ENCODE measurements at regions not wholly inside any gene's neighbourhood (a gene's known extent, or its start where the extent isn't known, plus 50 kb on each side); places are given as distances from the start of the nearest gene placed in this dataset.

GRCh38 chr3:181628384-181628783 lies 83.3 kb upstream of the SOX2 start:
- no peak overlapping the region for H3K27ac ChIP-seq (ENCODE audit: low read depth, low read length)
- CTCF ChIA-PET, result interaction anchor here (0.6 kb wide), 1 partner anchor 1277 kb away, joined by 3 read pairs; no protein-coding TSS in a partner anchor
- POLR2A ChIA-PET, result no interaction called here
- H3K4me3 ChIP-seq (ENCODE audit: low read length), result no peak overlapping the region
- H3K9me3 ChIP-seq (ENCODE audit: low read length), result no peaks in the 10 kb centered on the region
- H3K9me3 Mint-ChIP-seq, result peaks cover 0 to 5% (median 3%) of the 10 kb centered on the region in 5 donors
- no peak for DNase-seq
- no peaks in the 10 kb centered on the region for H3K27me3 ChIP-seq (ENCODE audit: insufficient read depth, low read length, poor library complexity, severe bottlenecking)
- no peaks in the 10 kb centered on the region for H3K36me3 Mint-ChIP-seq
- no peaks in the 10 kb centered on the region for H3K4me1 ChIP-seq (ENCODE audit: insufficient read depth, low read length)
- no peaks in the 10 kb centered on the region for H3K4me1 Mint-ChIP-seq
- no peak overlapping the region for H3K4me3 Mint-ChIP-seq
- H3K36me3 ChIP-seq (ENCODE audit: insufficient read depth, low read length), result no peaks in the 10 kb centered on the region
- H3K27ac Mint-ChIP-seq, result no peak overlapping the region
- no peaks in the 10 kb centered on the region for H3K27me3 Mint-ChIP-seq

DNA sequence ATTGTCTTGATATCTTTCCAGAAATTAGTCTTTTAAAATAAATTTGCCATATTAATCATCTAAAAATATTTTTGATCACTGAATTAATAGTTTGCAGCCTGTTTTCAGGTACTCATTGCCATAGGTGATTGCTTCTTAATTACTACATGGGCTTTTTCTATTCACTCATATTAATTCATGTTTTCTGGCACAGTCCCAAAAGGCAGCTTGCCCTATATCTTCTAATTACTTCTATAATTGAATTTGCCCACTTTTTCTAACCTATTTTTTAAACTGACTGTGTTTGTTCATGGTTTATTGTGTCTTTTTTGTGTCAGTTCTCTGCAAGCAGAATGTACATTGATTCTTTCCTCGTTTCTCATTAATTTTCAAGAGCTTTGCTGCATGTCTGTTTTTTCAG lies 85.7 kb upstream of the SOX2 start:
- Histone ChIP-seq H3K4me1 (ENCODE audit: insufficient read depth, low read length) (no peaks in the 10 kb centered on the region), H3K36me3 (ENCODE audit: insufficient read depth, low read length) (no peaks in the 10 kb centered on the region), H3K9me3 (ENCODE audit: low read length) (no peaks in the 10 kb centered on the region), H3K27me3 (ENCODE audit: insufficient read depth, low read length, poor library complexity, severe bottlenecking) (no peaks in the 10 kb centered on the region), H3K4me3 (ENCODE audit: low read length) (no peak overlapping the region), H3K27ac (ENCODE audit: low read depth, low read length) (no peak overlapping the region)
- H3K4me3 Mint-ChIP-seq, result no peak overlapping the region
- no peaks in the 10 kb centered on the region for H3K36me3 Mint-ChIP-seq
- ChIA-PET CTCF (no interaction called here), POLR2A (no interaction called here)
- peaks cover 0 to 5% (median 1%) of the 10 kb centered on the region in 5 donors for H3K9me3 Mint-ChIP-seq
- no peaks in the 10 kb centered on the region for H3K4me1 Mint-ChIP-seq
- no peak for DNase-seq
- H3K27me3 Mint-ChIP-seq, result no peaks in the 10 kb centered on the region
- H3K27ac Mint-ChIP-seq, result no peak overlapping the region

DNA sequence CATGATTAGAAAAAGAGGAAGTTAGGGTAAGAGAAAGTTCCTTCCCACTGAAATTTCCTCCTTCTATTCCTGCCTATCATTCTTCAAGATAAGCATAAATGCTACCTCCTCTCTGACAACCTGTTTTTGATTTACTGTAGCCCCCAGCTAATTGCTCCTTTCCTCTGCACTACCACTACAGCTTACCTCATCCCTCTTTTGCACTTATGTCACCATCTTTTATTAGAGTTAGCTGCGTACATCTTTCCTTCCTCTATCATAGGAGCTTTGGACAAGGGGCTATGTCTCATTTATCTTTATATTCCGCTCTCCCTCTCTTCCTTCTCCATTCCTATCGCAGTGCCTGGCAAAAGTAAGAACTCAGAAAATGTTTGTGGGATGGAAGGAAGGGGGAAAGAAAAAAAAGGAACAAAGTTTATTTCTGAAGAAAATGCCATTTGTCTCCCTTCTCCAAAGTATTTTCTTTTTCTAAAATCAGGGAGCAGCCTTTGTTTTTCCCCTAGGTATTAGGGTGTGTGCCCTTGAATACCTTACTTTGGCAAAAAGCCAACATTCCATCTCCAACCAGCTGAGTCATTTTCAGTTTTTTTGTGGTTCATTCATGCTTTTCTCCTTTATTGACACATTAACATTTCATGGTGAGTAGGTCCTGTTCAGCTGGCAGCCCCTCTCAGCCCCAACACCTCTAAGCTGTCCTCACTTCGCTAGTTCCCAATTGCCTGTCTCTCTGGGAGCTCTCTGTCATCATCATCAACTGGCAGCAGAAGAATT lies 87.6 kb upstream of the SOX2 start:
- Histone ChIP-seq H3K27ac (ENCODE audit: low read depth, low read length) (no peak overlapping the region), H3K4me1 (ENCODE audit: insufficient read depth, low read length) (no peaks in the 10 kb centered on the region), H3K36me3 (ENCODE audit: insufficient read depth, low read length) (no peaks in the 10 kb centered on the region), H3K9me3 (ENCODE audit: low read length) (no peaks in the 10 kb centered on the region), H3K27me3 (ENCODE audit: insufficient read depth, low read length, poor library complexity, severe bottlenecking) (no peaks in the 10 kb centered on the region), H3K4me3 (ENCODE audit: low read length) (no peak overlapping the region)
- no peaks in the 10 kb centered on the region for H3K27me3 Mint-ChIP-seq
- H3K27ac Mint-ChIP-seq, result no peak overlapping the region
- no peaks in the 10 kb centered on the region for H3K36me3 Mint-ChIP-seq
- H3K4me3 Mint-ChIP-seq, result no peak overlapping the region
- ChIA-PET CTCF (no interaction called here), POLR2A (no interaction called here)
- no peak for DNase-seq
- H3K4me1 Mint-ChIP-seq, result no peaks in the 10 kb centered on the region
- H3K9me3 Mint-ChIP-seq, result peaks cover 0 to 5% (median 1%) of the 10 kb centered on the region in 5 donors

DNA sequence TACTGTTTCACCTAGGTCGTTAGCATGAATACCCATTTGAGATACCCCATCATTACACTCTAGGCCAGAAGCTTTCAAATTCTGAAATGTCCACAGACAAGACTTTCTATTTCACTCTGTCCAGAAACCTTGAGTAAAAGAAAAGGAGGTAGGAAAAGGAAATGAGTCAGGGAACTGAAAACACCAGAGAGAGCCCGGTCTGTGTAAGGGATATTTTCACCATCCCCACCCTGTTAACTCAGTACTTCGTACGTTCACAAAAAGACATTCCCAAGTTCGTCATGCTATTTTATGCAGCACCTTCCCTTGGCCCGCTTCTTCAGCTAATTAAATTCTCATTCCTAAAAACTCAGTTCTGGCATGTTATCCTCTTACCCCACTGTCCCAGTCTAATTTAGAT lies 89.4 kb upstream of the SOX2 start:
- H3K4me1 ChIP-seq (ENCODE audit: insufficient read depth, low read length), result no peaks in the 10 kb centered on the region
- Mint-ChIP-seq H3K9me3 (peaks cover 0 to 9% (median 3%) of the 10 kb centered on the region in 5 donors), H3K27ac (no peak overlapping the region), H3K27me3 (no peaks in the 10 kb centered on the region), H3K4me1 (no peaks in the 10 kb centered on the region), H3K36me3 (no peaks in the 10 kb centered on the region), H3K4me3 (no peak overlapping the region)
- no peak overlapping the region for H3K27ac ChIP-seq (ENCODE audit: low read depth, low read length)
- H3K36me3 ChIP-seq (ENCODE audit: insufficient read depth, low read length), result no peaks in the 10 kb centered on the region
- DNase-seq, result no peak
- ChIA-PET POLR2A (no interaction called here), CTCF (no interaction called here)
- no peaks in the 10 kb centered on the region for H3K27me3 ChIP-seq (ENCODE audit: insufficient read depth, low read length, poor library complexity, severe bottlenecking)
- H3K4me3 ChIP-seq (ENCODE audit: low read length), result no peak overlapping the region
- no peaks in the 10 kb centered on the region for H3K9me3 ChIP-seq (ENCODE audit: low read length)

DNA sequence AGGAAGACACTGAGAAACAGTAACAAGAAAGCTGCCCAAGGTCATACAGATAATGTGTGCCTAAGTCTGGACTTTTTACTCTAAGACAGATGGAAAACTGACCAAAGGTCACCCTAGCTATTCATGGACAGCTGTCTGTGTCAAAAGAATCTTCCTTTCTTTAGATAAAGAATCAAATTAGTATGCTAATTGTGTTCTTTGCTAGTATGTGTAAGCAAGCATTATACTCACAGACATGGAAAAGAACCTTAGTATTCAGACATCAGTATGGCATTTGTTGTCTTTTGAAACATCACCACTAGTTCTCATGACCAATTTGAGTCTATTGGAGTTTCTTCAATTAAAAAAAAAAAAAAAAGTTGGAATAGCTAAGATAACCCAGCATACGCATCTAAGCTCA lies 91.8 kb upstream of the SOX2 start:
- ChIA-PET CTCF (no interaction called here), POLR2A (no interaction called here)
- no peaks in the 10 kb centered on the region for H3K36me3 Mint-ChIP-seq
- H3K27ac Mint-ChIP-seq, result no peak overlapping the region
- Histone ChIP-seq H3K9me3 (ENCODE audit: low read length) (no peaks in the 10 kb centered on the region), H3K27me3 (ENCODE audit: insufficient read depth, low read length, poor library complexity, severe bottlenecking) (no peaks in the 10 kb centered on the region), H3K36me3 (ENCODE audit: insufficient read depth, low read length) (no peaks in the 10 kb centered on the region), H3K27ac (ENCODE audit: low read depth, low read length) (no peak overlapping the region), H3K4me3 (ENCODE audit: low read length) (no peak overlapping the region), H3K4me1 (ENCODE audit: insufficient read depth, low read length) (no peaks in the 10 kb centered on the region)
- H3K9me3 Mint-ChIP-seq, result peaks cover 0 to 11% (median 3%) of the 10 kb centered on the region in 5 donors
- DNase-seq, result no peak
- no peak overlapping the region for H3K4me3 Mint-ChIP-seq
- H3K27me3 Mint-ChIP-seq, result no peaks in the 10 kb centered on the region
- H3K4me1 Mint-ChIP-seq, result no peaks in the 10 kb centered on the region

GRCh38 chr3:181618260-181618659 lies 93.5 kb upstream of the SOX2 start:
- Histone ChIP-seq H3K36me3 (ENCODE audit: insufficient read depth, low read length) (no peaks in the 10 kb centered on the region), H3K27ac (ENCODE audit: low read depth, low read length) (no peak overlapping the region), H3K27me3 (ENCODE audit: insufficient read depth, low read length, poor library complexity, severe bottlenecking) (no peaks in the 10 kb centered on the region), H3K9me3 (ENCODE audit: low read length) (no peaks in the 10 kb centered on the region), H3K4me1 (ENCODE audit: insufficient read depth, low read length) (no peaks in the 10 kb centered on the region), H3K4me3 (ENCODE audit: low read length) (no peak overlapping the region)
- Mint-ChIP-seq H3K4me1 (no peaks in the 10 kb centered on the region), H3K4me3 (no peak overlapping the region), H3K27ac (no peak overlapping the region), H3K9me3 (peaks cover 0 to 11% (median 0%) of the 10 kb centered on the region in 5 donors), H3K36me3 (no peaks in the 10 kb centered on the region), H3K27me3 (no peaks in the 10 kb centered on the region)
- ChIA-PET POLR2A (no interaction called here), CTCF (no interaction called here)
- DNase-seq, result no peak

DNA sequence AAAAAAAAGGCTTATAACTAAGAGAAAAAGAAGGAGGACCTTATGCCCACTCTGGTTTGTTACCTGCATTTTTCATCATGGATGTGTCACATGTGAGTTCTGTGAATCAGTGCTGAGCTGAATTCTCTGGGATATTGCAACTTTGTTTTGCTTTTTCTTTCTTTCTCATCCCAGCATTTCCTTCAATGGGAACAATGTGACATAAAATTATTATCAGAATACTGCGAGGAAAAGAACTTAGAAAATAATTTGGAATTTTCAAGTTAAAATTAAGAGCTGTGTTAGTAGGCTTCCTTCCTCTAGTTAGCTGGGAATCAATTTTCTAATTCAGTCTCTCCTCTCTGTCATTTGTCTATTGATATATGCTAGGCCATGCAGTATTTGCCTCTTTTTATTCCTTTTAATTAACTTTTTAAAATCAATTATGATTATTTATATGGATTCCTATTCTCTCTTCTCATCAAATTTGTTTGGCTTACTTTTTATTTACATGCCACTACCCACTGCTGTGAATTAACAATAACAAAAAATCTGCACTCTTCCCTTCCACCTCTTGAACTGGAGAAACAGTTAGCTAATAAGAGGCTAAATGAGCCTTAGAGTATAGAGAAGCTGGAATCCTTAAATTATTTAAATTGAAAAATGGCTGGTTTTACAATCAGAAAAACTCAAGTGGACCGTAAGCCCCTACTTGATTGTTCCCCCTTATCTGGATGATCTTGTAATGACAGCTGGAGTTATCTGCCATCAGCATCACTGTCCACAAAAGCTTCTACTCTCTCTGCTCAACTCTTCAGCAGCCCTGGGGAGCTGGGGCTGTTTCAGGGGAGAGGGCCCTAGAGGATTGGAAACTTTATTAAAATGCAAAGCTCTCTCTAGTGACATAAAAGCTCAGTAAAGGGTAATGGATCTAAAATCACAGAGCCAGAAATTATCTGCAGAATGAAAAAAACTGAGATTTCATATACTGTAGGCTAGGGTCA lies 95.3 kb upstream of the SOX2 start:
- Mint-ChIP-seq H3K36me3 (no peaks in the 10 kb centered on the region), H3K27me3 (no peaks in the 10 kb centered on the region), H3K9me3 (peaks cover 0 to 11% (median 0%) of the 10 kb centered on the region in 5 donors), H3K4me3 (peak overlapping the region in 1 of 7 donors; percentile 4), H3K27ac (no peak overlapping the region), H3K4me1 (no peaks in the 10 kb centered on the region)
- no peaks in the 10 kb centered on the region for H3K27me3 ChIP-seq (ENCODE audit: insufficient read depth, low read length, poor library complexity, severe bottlenecking)
- H3K27ac ChIP-seq (ENCODE audit: low read depth, low read length), result no peak overlapping the region
- POLR2A ChIA-PET, result no interaction called here
- no peaks in the 10 kb centered on the region for H3K36me3 ChIP-seq (ENCODE audit: insufficient read depth, low read length)
- no peak overlapping the region for H3K4me3 ChIP-seq (ENCODE audit: low read length)
- no peaks in the 10 kb centered on the region for H3K4me1 ChIP-seq (ENCODE audit: insufficient read depth, low read length)
- no peaks in the 10 kb centered on the region for H3K9me3 ChIP-seq (ENCODE audit: low read length)
- no peak for DNase-seq
- CTCF ChIA-PET, result no interaction called here

DNA sequence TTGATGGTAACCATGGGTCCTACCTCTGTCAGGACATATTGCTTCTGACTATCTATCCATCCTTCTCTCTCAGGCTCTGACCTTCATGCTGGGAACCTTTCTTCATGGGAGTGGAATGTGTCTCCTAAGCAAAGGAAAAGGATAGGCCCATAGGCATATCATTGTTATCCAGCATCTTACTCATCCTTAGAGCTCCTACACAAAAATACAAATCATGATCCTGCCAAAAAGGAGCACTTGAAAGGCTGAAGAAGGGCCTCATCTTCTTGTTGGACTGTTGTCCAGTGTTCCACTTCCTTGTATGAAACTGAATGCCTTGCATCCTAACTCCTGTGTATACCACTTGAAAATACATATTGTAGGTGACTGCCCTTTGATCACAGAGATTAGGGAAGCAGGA lies 96.1 kb upstream of the SOX2 start:
- no peaks in the 10 kb centered on the region for H3K4me1 Mint-ChIP-seq
- H3K36me3 ChIP-seq (ENCODE audit: insufficient read depth, low read length), result no peaks in the 10 kb centered on the region
- H3K9me3 ChIP-seq (ENCODE audit: low read length), result no peaks in the 10 kb centered on the region
- no peak overlapping the region for H3K27ac Mint-ChIP-seq
- CTCF ChIA-PET, result no interaction called here
- no peaks in the 10 kb centered on the region for H3K4me1 ChIP-seq (ENCODE audit: insufficient read depth, low read length)
- DNase-seq, result no peak
- H3K27me3 Mint-ChIP-seq, result no peaks in the 10 kb centered on the region
- H3K27ac ChIP-seq (ENCODE audit: low read depth, low read length), result no peak overlapping the region
- H3K27me3 ChIP-seq (ENCODE audit: insufficient read depth, low read length, poor library complexity, severe bottlenecking), result no peaks in the 10 kb centered on the region
- no peaks in the 10 kb centered on the region for H3K36me3 Mint-ChIP-seq
- no peak overlapping the region for H3K4me3 ChIP-seq (ENCODE audit: low read length)
- H3K9me3 Mint-ChIP-seq, result peaks cover 0 to 11% (median 0%) of the 10 kb centered on the region in 5 donors
- no peak overlapping the region for H3K4me3 Mint-ChIP-seq
- POLR2A ChIA-PET, result no interaction called here

Data from CD8-positive, alpha-beta memory T cell (primary cell).